Loucy (cell line): ENCODE measurements at regions not wholly inside any gene's neighbourhood (a gene's known extent, or its start where the extent isn't known, plus 50 kb on each side); places are given as distances from the start of the nearest gene placed in this dataset.

Experiments used
- EZH2phosphoT487 ChIP-seq: fragments of 200-600 bp; IDR thresholded peaks from 2 replicates; pipeline ENCODE4 v1.6.1; 2018; ENCODE audit warnings: antibody characterized with exemption, mild to moderate bottlenecking, moderate library complexity, borderline replicate concordance
- TF ChIP-seq, protein P1 (sequence below): fragments of 200-600 bp; sonication (generic); conservative IDR thresholded peaks from 2 replicates; pipeline ENCODE4 v1.5.1; 2014; ENCODE audit warnings: mild to moderate bottlenecking, antibody characterized with exemption, low read length

DNA sequence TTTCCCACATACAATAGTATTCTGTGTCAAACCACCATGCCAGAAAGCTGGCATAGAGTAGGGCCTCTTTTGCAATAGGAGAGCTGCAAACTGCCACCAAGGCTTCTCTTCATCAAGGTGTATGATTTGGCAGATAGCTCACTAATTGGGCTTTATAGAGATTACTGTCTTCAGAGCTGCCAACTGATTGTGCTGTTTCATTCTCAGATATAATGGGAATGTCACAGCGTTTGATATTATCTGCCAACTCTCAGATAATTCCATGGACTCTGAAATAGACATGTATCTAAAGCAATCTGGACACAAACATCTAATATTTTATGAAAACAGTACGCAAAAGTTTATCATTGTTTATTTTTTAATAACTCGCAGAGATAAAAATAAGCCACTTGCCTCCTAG lies 1289.1 kb downstream of the STIM2 start:
- TF ChIP-seq, protein P1, sequence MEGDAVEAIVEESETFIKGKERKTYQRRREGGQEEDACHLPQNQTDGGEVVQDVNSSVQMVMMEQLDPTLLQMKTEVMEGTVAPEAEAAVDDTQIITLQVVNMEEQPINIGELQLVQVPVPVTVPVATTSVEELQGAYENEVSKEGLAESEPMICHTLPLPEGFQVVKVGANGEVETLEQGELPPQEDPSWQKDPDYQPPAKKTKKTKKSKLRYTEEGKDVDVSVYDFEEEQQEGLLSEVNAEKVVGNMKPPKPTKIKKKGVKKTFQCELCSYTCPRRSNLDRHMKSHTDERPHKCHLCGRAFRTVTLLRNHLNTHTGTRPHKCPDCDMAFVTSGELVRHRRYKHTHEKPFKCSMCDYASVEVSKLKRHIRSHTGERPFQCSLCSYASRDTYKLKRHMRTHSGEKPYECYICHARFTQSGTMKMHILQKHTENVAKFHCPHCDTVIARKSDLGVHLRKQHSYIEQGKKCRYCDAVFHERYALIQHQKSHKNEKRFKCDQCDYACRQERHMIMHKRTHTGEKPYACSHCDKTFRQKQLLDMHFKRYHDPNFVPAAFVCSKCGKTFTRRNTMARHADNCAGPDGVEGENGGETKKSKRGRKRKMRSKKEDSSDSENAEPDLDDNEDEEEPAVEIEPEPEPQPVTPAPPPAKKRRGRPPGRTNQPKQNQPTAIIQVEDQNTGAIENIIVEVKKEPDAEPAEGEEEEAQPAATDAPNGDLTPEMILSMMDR: no peak
- TF ChIP-seq EZH2phosphoT487: no peak
